Keratinocyte (primary cell): ENCODE measurements at regions not wholly inside any gene's neighbourhood (a gene's known extent, or its start where the extent isn't known, plus 50 kb on each side); places are given as distances from the start of the nearest gene placed in this dataset.

Source experiments
- DNase-seq: peaks from one replicate; pipeline ENCODE4 v3.0.0-alpha.2; 2011; ENCODE audit warnings: low read depth, missing footprints, low spot score
- FAIRE-seq: peaks from 2 replicates; lab custom pipeline; 2011; peaks lifted over from hg19 to GRCh38; lab: Jason Lieb, UNC
- H2AFZ ChIP-seq: 2 replicates; pipeline ENCODE4 v1.6.0; 2012; ENCODE audit warnings: low read length, control low read depth, inconsistent platforms; ENCODE audit not compliant: control insufficient read depth
- H3K27ac ChIP-seq: 2 replicates; pipeline ENCODE4 v1.5.1; 2011; ENCODE audit warnings: low read length; ENCODE audit not compliant: control insufficient read depth, insufficient read depth
- H3K27me3 ChIP-seq: 3 replicates; pipeline ENCODE4 v1.6.0; 2011; ENCODE audit warnings: low read length; ENCODE audit not compliant: control insufficient read depth, insufficient read depth; ENCODE audit errors: extremely low read depth
- H3K36me3 ChIP-seq, 2 experiments: 2 replicates in 1 of 2; 3 replicates in 1 of 2; pipeline ENCODE4 v1.5.1; 2011; ENCODE audit warnings: low read length in 2 of 2, mild to moderate bottlenecking in 1 of 2; ENCODE audit not compliant: control insufficient read depth in 2 of 2, insufficient read depth in 2 of 2; ENCODE audit errors: extremely low read depth in 1 of 2
- H3K4me1 ChIP-seq: 3 replicates; pipeline ENCODE4 v1.5.1; 2011; ENCODE audit warnings: low read length; ENCODE audit not compliant: control insufficient read depth, insufficient read depth; ENCODE audit errors: extremely low read depth
- H3K4me2 ChIP-seq: 3 replicates; pipeline ENCODE4 v1.6.0; 2011; ENCODE audit warnings: low read depth, low read length; ENCODE audit not compliant: control insufficient read depth, insufficient read depth; ENCODE audit errors: extremely low read depth
- H3K4me3 ChIP-seq, 3 experiments: fragments of 200-600 bp in 1 of 3; sonication (generic) in 1 of 3; 2 replicates in 2 of 3; 3 replicates in 1 of 3; pipeline ENCODE4 v1.5.1; 2011 to 2016; ENCODE audit warnings: low read length in 3 of 3, mild to moderate bottlenecking in 3 of 3, control low read depth in 2 of 3, inconsistent platforms in 1 of 3, low read depth in 1 of 3, mixed read lengths in 1 of 3, mixed run types in 1 of 3, moderate library complexity in 1 of 3; ENCODE audit not compliant: control insufficient read depth in 2 of 3, insufficient read depth in 2 of 3; ENCODE audit errors: extremely low read depth in 1 of 3
- H3K79me2 ChIP-seq: 2 replicates; pipeline ENCODE4 v1.6.0; 2012; ENCODE audit warnings: low read length; ENCODE audit not compliant: control insufficient read depth, insufficient read depth
- H3K9ac ChIP-seq: 3 replicates; pipeline ENCODE4 v1.6.0; 2011; ENCODE audit warnings: low read length; ENCODE audit not compliant: control insufficient read depth, insufficient read depth; ENCODE audit errors: extremely low read depth
- H3K9me1 ChIP-seq: 3 replicates; pipeline ENCODE4 v1.6.0; 2011; ENCODE audit warnings: low read length; ENCODE audit not compliant: control insufficient read depth, insufficient read depth; ENCODE audit errors: extremely low read depth
- H3K9me3 ChIP-seq: 2 replicates; pipeline ENCODE4 v1.5.1; 2012; ENCODE audit warnings: low read depth, low read length; ENCODE audit not compliant: control insufficient read depth
- H4K20me1 ChIP-seq: 3 replicates; pipeline ENCODE4 v1.6.0; 2011; ENCODE audit warnings: low read length; ENCODE audit not compliant: control insufficient read depth, insufficient read depth; ENCODE audit errors: extremely low read depth
- CTCF ChIP-seq, 3 experiments: IDR thresholded peaks in 1 of 3; conservative IDR thresholded peaks in 1 of 3; optimal IDR thresholded peaks in 1 of 3; 2 replicates in 2 of 3; 3 replicates in 1 of 3; pipeline versions ENCODE3 to v1.5.1; 2011; ENCODE audit warnings: low read length in 3 of 3, mild to moderate bottlenecking in 3 of 3, moderate library complexity in 2 of 3, control low read depth in 1 of 3, inconsistent platforms in 1 of 3; ENCODE audit not compliant: insufficient read depth in 2 of 3; ENCODE audit errors: extremely low read depth in 1 of 3
- EZH2 ChIP-seq: IDR thresholded peaks from one replicate; pipeline ENCODE4 v1.6.1; 2012; ENCODE audit warnings: inconsistent platforms, mild to moderate bottlenecking, low read length, moderate library complexity
- dilution Hi-C: fragments of 300-500 bp; cut with MboI; formaldehyde crosslinking; loops from one replicate; pipeline ENCODE4 v1.7.0; 2020; ENCODE audit warnings: low sequenced_read_pairs; ENCODE audit not compliant: extremely low pct_ligation_motif_present

DNA sequence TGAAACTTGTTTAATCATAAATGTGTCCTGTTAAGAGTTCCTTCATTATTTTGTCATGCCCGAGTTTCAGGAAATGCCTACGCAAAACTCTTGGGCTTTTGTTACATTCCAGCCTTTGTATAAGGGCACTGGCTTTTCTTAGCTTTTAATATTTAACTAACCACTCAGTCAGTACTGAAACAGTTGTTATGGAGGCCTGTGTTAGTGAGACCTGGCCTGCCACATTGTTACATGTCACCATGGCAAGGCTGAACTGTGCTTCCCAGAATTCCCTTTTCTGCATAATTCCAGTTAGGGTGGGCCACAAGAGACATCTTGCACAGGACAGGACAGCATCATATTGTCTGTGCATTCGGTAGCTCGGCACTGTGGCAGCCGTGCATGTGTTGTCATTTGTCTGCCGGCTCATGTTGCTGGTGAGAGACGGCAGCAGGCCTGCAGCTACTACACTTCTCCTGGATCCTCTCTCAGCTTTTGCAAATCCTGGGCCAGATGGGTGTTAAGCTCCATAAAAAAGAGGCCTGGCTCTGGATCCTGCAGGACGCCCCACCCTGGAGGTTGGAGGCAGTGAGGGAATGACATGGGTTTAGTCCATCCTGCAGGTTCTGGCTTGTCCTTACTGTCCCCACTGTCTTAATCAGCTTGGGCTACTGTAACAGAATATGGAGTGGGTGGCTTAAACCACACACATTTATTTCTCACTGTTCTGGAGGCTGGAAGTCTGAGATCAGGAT lies 128.8 kb upstream of the DTNBP1 start:
- dilution Hi-C loops: no loop called here
- H3K36me3 ChIP-seq: no peaks in the 10 kb centered on the region
- no peaks in the 10 kb centered on the region for H3K4me1 ChIP-seq
- no peak overlapping the region for H2AFZ ChIP-seq
- H3K9me3 ChIP-seq: no peaks in the 10 kb centered on the region
- H3K4me3 ChIP-seq: no peak overlapping the region
- DNase-seq: no peak
- no peaks in the 10 kb centered on the region for H3K79me2 ChIP-seq
- no peaks in the 10 kb centered on the region for H4K20me1 ChIP-seq
- no peak overlapping the region for H3K27ac ChIP-seq
- H3K9ac ChIP-seq: no peak overlapping the region
- no peak overlapping the region for H3K4me2 ChIP-seq
- no peak for FAIRE-seq
- no peaks in the 10 kb centered on the region for H3K9me1 ChIP-seq
- no peak for TF ChIP-seq CTCF (optimal IDR thresholded peaks at IDR 0.05 in 1 of 3, IDR thresholded peaks at IDR 0.05 in 1 of 3, conservative IDR thresholded peaks at IDR 0.05 in 1 of 3; ENCODE audit: extremely low read depth in 1 of 3, insufficient read depth in 2 of 3, low read length in 3 of 3)
- TF ChIP-seq EZH2: no peak
- H3K27me3 ChIP-seq: no peaks in the 10 kb centered on the region

- no peak for TF ChIP-seq EZH2
- TF ChIP-seq CTCF (optimal IDR thresholded peaks at IDR 0.05 in 1 of 3, IDR thresholded peaks at IDR 0.05 in 1 of 3, conservative IDR thresholded peaks at IDR 0.05 in 1 of 3; ENCODE audit: extremely low read depth in 1 of 3, insufficient read depth in 2 of 3, low read length in 3 of 3): no peak
- no peak overlapping the region for H3K9ac ChIP-seq
- no peak overlapping the region for H3K4me3 ChIP-seq
- H4K20me1 ChIP-seq: no peaks in the 10 kb centered on the region
- H2AFZ ChIP-seq: no peak overlapping the region
- dilution Hi-C loops: no loop called here
- no peaks in the 10 kb centered on the region for H3K4me1 ChIP-seq
- no peaks in the 10 kb centered on the region for H3K36me3 ChIP-seq
- H3K9me1 ChIP-seq: no peaks in the 10 kb centered on the region
- no peaks in the 10 kb centered on the region for H3K27me3 ChIP-seq
- no peaks in the 10 kb centered on the region for H3K79me2 ChIP-seq
- DNase-seq (no peak), FAIRE-seq (no peak)
- no peak overlapping the region for H3K4me2 ChIP-seq
- no peak overlapping the region for H3K27ac ChIP-seq
- H3K9me3 ChIP-seq: no peaks in the 10 kb centered on the region
Measured at GRCh38 chr6:15790116-15790515, 127.3 kb upstream of the DTNBP1 start.
